ENCODE measurements at regions not wholly inside any gene's neighbourhood (a gene's known extent, or its start where the extent isn't known, plus 50 kb on each side); places are given as distances from the start of the nearest gene placed in this dataset.

- no peak for DNase-seq
- Mint-ChIP-seq H3K27ac (no peak overlapping the region), H3K27me3 (peaks cover 15% of the 10 kb centered on the region), H3K4me3 (no peak overlapping the region), H3K36me3 (ENCODE audit: low read depth) (no peaks in the 10 kb centered on the region), H3K4me1 (ENCODE audit: low read depth) (no peaks in the 10 kb centered on the region), H3K9me3 (no peaks in the 10 kb centered on the region)
- ChIA-PET CTCF (no interaction called here), POLR2A (no interaction called here)
- no peak for TF ChIP-seq CTCF (IDR thresholded peaks at IDR 0.05)
- intact Hi-C loops (cut with micrococcal nuclease): no loop called here
- no peak for ATAC-seq
Measured at GRCh38 chr7:116614499-116615262, 57.3 kb upstream of the MET start.

GRCh38 chr7:116616555-116617059 is 55.4 kb upstream of the MET start:
- no peak for DNase-seq
- no peak for TF ChIP-seq CTCF (IDR thresholded peaks at IDR 0.05)
- Mint-ChIP-seq H3K27me3 (peaks cover 8% of the 10 kb centered on the region), H3K4me3 (no peak overlapping the region), H3K36me3 (ENCODE audit: low read depth) (no peaks in the 10 kb centered on the region), H3K27ac (no peak overlapping the region), H3K4me1 (ENCODE audit: low read depth) (no peaks in the 10 kb centered on the region), H3K9me3 (peaks cover 3% of the 10 kb centered on the region)
- ATAC-seq: no peak
- ChIA-PET POLR2A (no interaction called here), CTCF (no interaction called here)
- intact Hi-C loops (cut with micrococcal nuclease): no loop called here

- H3K4me1 Mint-ChIP-seq (ENCODE audit: low read depth): no peaks in the 10 kb centered on the region
- H3K4me3 Mint-ChIP-seq: no peak overlapping the region
- intact Hi-C loops (cut with micrococcal nuclease): no loop called here
- peaks cover 5% of the 10 kb centered on the region for H3K27me3 Mint-ChIP-seq
- H3K36me3 Mint-ChIP-seq (ENCODE audit: low read depth): no peaks in the 10 kb centered on the region
- TF ChIP-seq CTCF (IDR thresholded peaks at IDR 0.05): no peak
- no peak for DNase-seq
- no peak overlapping the region for H3K27ac Mint-ChIP-seq
- ChIA-PET CTCF (no interaction called here), POLR2A (interaction anchor here (0.5 kb wide), 1 partner anchor 42 kb away, joined by 4 read pairs; no protein-coding TSS in a partner anchor)
- H3K9me3 Mint-ChIP-seq: peaks cover 3% of the 10 kb centered on the region
- ATAC-seq: no peak
Measured at GRCh38 chr7:116617878-116618277, 54.1 kb upstream of the MET start.

- Mint-ChIP-seq H3K4me3 (no peak overlapping the region), H3K36me3 (ENCODE audit: low read depth) (no peaks in the 10 kb centered on the region), H3K9me3 (peaks cover 3% of the 10 kb centered on the region), H3K27me3 (peaks cover under 1% of the 10 kb centered on the region), H3K4me1 (ENCODE audit: low read depth) (no peaks in the 10 kb centered on the region), H3K27ac (no peak overlapping the region)
- CTCF ChIA-PET: no interaction called here
- ATAC-seq (no peak), DNase-seq (no peak)
- intact Hi-C loops (cut with micrococcal nuclease): no loop called here
- TF ChIP-seq CTCF (IDR thresholded peaks at IDR 0.05): no peak
- POLR2A ChIA-PET: no interaction called here
Measured at GRCh38 chr7:116618338-116619128, 53.5 kb upstream of the MET start.

- ChIA-PET POLR2A (no interaction called here), CTCF (no interaction called here)
- TF ChIP-seq CTCF (IDR thresholded peaks at IDR 0.05): no peak
- no peak overlapping the region for H3K27ac Mint-ChIP-seq
- DNase-seq (no peak), ATAC-seq (no peak)
- peaks cover 3% of the 10 kb centered on the region for H3K9me3 Mint-ChIP-seq
- no peaks in the 10 kb centered on the region for H3K4me1 Mint-ChIP-seq (ENCODE audit: low read depth)
- no peaks in the 10 kb centered on the region for H3K36me3 Mint-ChIP-seq (ENCODE audit: low read depth)
- H3K27me3 Mint-ChIP-seq: peaks cover 6% of the 10 kb centered on the region
- intact Hi-C loops (cut with micrococcal nuclease): no loop called here
- H3K4me3 Mint-ChIP-seq: no peak overlapping the region
Measured at GRCh38 chr7:116621649-116622048, 50.3 kb upstream of the MET start.
